ENCODE measurements at regions not wholly inside any gene's neighbourhood (a gene's known extent, or its start where the extent isn't known, plus 50 kb on each side); places are given as distances from the start of the nearest gene placed in this dataset.

GRCh38 chr7:98526059-98526458, 91.0 kb upstream of the NPTX2 start:
- H3K4me1 Mint-ChIP-seq: no peaks in the 10 kb centered on the region
- no peak for TF ChIP-seq CTCF (IDR thresholded peaks at IDR 0.05; ENCODE audit: unreplicated experiment in 3 of 3)
- H3K27ac Mint-ChIP-seq: no peak overlapping the region
- peaks cover 18% of the 10 kb centered on the region for H3K27me3 Mint-ChIP-seq (ENCODE audit: low read depth)
- H3K4me3 Mint-ChIP-seq: no peak overlapping the region
- H3K9me3 Mint-ChIP-seq: peaks cover 20% of the 10 kb centered on the region
- H3K36me3 Mint-ChIP-seq (ENCODE audit: low read depth): no peaks in the 10 kb centered on the region

GRCh38 chr7:98521089-98521692, 95.9 kb upstream of the NPTX2 start:
- no peak overlapping the region for H3K27ac Mint-ChIP-seq
- H3K27me3 Mint-ChIP-seq (ENCODE audit: low read depth): peaks cover 18% of the 10 kb centered on the region
- TF ChIP-seq CTCF (IDR thresholded peaks at IDR 0.05; ENCODE audit: unreplicated experiment in 3 of 3): no peak
- H3K36me3 Mint-ChIP-seq (ENCODE audit: low read depth): no peaks in the 10 kb centered on the region
- H3K4me3 Mint-ChIP-seq: no peak overlapping the region
- H3K4me1 Mint-ChIP-seq: no peaks in the 10 kb centered on the region
- peaks cover 14% of the 10 kb centered on the region for H3K9me3 Mint-ChIP-seq

DNA sequence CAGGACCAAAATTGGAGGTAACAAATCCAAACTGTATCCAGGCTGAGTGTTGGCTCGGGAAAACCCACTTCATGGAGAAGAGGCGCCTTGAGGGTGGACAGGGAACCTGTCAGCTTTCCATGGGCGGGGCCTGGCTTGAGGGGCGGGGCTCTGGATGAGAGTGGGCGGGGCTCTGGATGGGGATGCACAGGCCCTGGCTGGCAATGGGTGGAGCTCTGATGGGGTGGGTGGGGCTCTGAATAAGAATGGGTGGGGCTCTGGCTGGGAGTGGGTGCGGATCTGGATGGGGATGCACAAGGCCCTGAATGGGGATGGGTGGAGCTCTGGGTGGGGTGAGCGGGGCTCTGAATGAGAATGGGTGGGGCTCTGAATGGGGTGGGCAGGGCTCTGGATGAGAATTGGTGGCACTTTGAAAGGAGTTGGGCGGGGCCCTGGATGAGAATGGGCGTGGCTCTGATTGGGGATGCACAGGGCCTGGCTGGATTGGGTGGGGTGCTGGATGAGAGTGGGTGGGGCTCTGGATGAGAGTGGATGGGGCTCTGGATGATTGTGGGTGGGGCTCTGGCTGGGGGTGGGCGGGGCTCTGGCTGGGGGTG, 96.6 kb upstream of the NPTX2 start:
- Mint-ChIP-seq H3K27ac (no peak overlapping the region), H3K27me3 (ENCODE audit: low read depth) (peaks cover 18% of the 10 kb centered on the region), H3K9me3 (peaks cover 12% of the 10 kb centered on the region), H3K4me3 (no peak overlapping the region), H3K4me1 (no peaks in the 10 kb centered on the region), H3K36me3 (ENCODE audit: low read depth) (no peaks in the 10 kb centered on the region)
- TF ChIP-seq CTCF (IDR thresholded peaks at IDR 0.05; ENCODE audit: unreplicated experiment in 3 of 3): no peak

DNA sequence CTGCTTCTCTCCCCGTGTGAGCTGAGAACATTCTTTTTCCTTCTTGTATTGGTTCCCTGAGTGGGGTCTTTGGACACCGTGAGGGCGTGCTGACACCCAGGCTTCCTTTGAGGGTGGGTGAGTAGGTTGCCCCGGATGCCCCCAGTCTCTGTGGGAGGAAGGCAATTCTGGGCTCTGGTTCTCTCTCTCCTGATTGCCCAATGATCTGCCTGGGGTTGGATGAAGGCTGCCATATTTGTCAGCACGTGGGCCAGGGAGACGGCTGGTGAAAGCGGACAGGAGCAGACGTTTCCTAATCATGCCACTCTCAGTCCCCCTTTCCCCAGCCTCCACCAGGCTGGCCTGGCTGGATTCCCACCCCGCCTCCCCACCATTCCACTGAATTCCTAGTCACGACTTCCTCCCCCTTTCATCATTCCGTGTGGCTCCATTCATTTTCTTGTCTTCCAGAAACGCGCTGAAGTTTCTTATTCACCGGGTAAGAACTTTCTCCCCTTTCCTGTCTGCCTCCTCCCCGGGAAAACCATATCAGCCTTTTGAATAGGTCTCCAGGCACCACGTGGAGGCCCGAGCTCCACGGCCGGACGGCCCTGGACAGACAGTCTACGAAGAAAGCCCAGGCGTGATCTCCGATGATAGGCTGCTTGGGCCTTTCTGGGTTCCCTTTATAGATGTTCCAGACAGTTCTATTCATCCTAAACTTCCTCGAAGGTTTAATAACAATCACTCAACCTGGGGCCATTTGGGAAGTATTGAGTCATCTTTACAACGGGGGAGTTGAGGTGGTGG, 98.7 kb upstream of the NPTX2 start:
- no peaks in the 10 kb centered on the region for H3K4me1 Mint-ChIP-seq
- H3K27me3 Mint-ChIP-seq (ENCODE audit: low read depth): peaks cover 24% of the 10 kb centered on the region
- H3K4me3 Mint-ChIP-seq: no peak overlapping the region
- peaks cover 10% of the 10 kb centered on the region for H3K9me3 Mint-ChIP-seq
- no peak overlapping the region for H3K27ac Mint-ChIP-seq
- H3K36me3 Mint-ChIP-seq (ENCODE audit: low read depth): no peaks in the 10 kb centered on the region
- no peak for TF ChIP-seq CTCF (IDR thresholded peaks at IDR 0.05; ENCODE audit: unreplicated experiment in 3 of 3)

DNA sequence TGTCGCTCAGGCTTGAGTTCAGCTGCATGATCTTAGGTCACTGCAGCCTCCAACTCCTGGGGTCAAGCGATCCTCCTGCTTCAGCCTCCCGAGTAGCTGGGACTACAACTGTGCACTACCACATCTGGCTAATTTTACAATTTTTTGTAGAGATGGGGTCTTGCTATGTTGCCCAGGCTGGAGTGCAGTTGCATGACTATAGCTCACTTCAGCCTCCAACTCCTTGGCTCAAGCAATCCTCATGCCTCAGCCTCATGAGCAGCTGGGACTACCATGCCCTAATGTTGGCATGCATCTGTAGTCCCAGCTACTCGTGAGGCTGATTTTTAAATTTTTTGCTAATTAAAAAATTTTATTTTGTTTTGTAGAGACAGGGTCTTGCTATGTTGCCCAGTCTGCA, 101.9 kb upstream of the NPTX2 start:
- Mint-ChIP-seq H3K4me3 (no peak overlapping the region), H3K9me3 (no peaks in the 10 kb centered on the region), H3K4me1 (no peaks in the 10 kb centered on the region), H3K36me3 (ENCODE audit: low read depth) (no peaks in the 10 kb centered on the region), H3K27ac (no peak overlapping the region), H3K27me3 (ENCODE audit: low read depth) (peaks cover 21% of the 10 kb centered on the region)
- TF ChIP-seq CTCF (IDR thresholded peaks at IDR 0.05; ENCODE audit: unreplicated experiment in 3 of 3): no peak
